ENCODE measurements at regions not wholly inside any gene's neighbourhood (a gene's known extent, or its start where the extent isn't known, plus 50 kb on each side); places are given as distances from the start of the nearest gene placed in this dataset.

- TF ChIP-seq CTCF (IDR thresholded peaks at IDR 0.05; ENCODE audit: low read depth, low read length, poor library complexity, severe bottlenecking): no peak
- TF ChIP-seq EZH2phosphoT487 (IDR thresholded peaks at IDR 0.05; ENCODE audit: borderline replicate concordance, low read length): no peak
These were observed 499.8 kb downstream of the C12orf50 start for GRCh38 chr12:87529413-87529812.

Data from DOHH2 (cell line).